Lower lobe of right lung (tissue), 2 donors: ENCODE measurements at regions not wholly inside any gene's neighbourhood (a gene's known extent, or its start where the extent isn't known, plus 50 kb on each side); places are given as distances from the start of the nearest gene placed in this dataset.
"Not testable (repeated sequence)": the region's sequence is repeated elsewhere in the genome, so short reads cannot be mapped to it uniquely, and the experiment has no call there.

Experiments used
- ATAC-seq, 2 donors: fragments of 200-7000 bp; cut with Tn5 transposase; one replicate each; pipeline ENCODE4 v1.9.1; 2020 to 2022; ENCODE audit warnings: mild to moderate bottlenecking in 2 of 2, moderate library complexity in 2 of 2
- DNase-seq: peaks from one replicate; pipeline ENCODE4 v3.0.0-alpha.2; 2020
- H3K27ac ChIP-seq: fragments of 200-600 bp; one replicate; pipeline ENCODE4 v1.8.0; 2022
- H3K27me3 ChIP-seq: fragments of 200-600 bp; one replicate; pipeline ENCODE4 v1.8.0; 2022; ENCODE audit warnings: low read depth
- H3K36me3 ChIP-seq: fragments of 200-600 bp; one replicate; pipeline ENCODE4 v1.8.0; 2022; ENCODE audit warnings: mild to moderate bottlenecking
- H3K4me1 ChIP-seq: fragments of 200-600 bp; one replicate; pipeline ENCODE4 v1.8.0; 2022
- H3K4me3 ChIP-seq: fragments of 200-600 bp; one replicate; pipeline ENCODE4 v1.8.0; 2022; ENCODE audit warnings: mild to moderate bottlenecking
- H3K9me3 ChIP-seq: fragments of 200-600 bp; one replicate; pipeline ENCODE4 v1.8.0; 2022
- intact Hi-C: fragments of 100-400 bp; cut with DNase I; formaldehyde crosslinking; loops from one replicate; pipeline ENCODE4 v1.11.0; 2022
- TF ChIP-seq, protein P1 (sequence below): fragments of 200-600 bp; IDR thresholded peaks from one replicate; pipeline ENCODE4 v1.8.0; 2022; ENCODE audit warnings: antibody characterized with exemption, mild to moderate bottlenecking
- donor health status: DM: no; HTN: yes; CAD: no; lungs with severe emphysema.

DNA sequence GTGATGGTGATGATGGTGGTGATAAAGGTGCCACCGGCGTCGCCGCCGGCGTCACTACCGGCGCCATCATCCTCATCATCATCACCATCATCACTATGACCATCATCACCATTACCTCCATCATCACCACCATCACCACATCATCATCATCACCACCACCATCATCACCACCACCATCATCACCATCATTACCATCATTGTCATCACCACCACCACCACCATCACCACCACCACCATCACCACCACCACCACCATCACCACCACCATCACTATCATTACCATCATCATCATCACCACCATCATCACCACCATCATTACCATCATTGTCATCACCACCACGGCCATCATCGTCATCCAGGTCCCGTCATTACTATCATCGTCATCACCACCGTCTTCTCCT is 179.7 kb downstream of the NPIPB11 start:
- Histone ChIP-seq H3K4me3 (no peak overlapping the region), H3K36me3 (no peaks in the 10 kb centered on the region), H3K27me3 (no peaks in the 10 kb centered on the region), H3K4me1 (no peaks in the 10 kb centered on the region), H3K9me3 (no peaks in the 10 kb centered on the region), H3K27ac (no peak overlapping the region)
- ATAC-seq: no peak
- TF ChIP-seq, protein P1, sequence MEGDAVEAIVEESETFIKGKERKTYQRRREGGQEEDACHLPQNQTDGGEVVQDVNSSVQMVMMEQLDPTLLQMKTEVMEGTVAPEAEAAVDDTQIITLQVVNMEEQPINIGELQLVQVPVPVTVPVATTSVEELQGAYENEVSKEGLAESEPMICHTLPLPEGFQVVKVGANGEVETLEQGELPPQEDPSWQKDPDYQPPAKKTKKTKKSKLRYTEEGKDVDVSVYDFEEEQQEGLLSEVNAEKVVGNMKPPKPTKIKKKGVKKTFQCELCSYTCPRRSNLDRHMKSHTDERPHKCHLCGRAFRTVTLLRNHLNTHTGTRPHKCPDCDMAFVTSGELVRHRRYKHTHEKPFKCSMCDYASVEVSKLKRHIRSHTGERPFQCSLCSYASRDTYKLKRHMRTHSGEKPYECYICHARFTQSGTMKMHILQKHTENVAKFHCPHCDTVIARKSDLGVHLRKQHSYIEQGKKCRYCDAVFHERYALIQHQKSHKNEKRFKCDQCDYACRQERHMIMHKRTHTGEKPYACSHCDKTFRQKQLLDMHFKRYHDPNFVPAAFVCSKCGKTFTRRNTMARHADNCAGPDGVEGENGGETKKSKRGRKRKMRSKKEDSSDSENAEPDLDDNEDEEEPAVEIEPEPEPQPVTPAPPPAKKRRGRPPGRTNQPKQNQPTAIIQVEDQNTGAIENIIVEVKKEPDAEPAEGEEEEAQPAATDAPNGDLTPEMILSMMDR: no peak
- intact Hi-C loops: no loop called here
- DNase-seq: no peak

DNA sequence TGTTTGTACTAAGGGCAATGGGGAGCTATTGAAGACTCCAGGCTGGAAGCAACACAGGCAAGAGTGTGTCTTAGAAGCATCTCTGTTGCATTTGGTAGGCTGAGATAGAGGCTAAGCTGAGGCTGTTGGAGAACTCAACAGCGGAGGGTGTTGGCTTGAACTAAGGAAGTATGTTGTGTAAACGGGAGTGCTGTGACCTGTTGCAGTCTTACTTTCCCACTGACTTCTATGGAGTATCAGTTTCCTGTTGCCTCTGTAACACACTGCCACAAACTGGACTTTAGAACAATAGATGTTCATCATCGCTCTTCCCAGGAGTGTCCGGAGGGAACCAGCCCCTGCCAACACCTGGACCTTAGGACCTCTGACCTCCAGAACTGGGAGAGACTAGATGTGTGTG is 181.8 kb downstream of the NPIPB11 start:
- H3K27me3 ChIP-seq, H3K4me3 ChIP-seq, DNase-seq, H3K36me3 ChIP-seq, H3K9me3 ChIP-seq, intact Hi-C loops, H3K27ac ChIP-seq, H3K4me1 ChIP-seq: not testable (repeated sequence)
- peak; percentile 24 to 55 for ATAC-seq

DNA sequence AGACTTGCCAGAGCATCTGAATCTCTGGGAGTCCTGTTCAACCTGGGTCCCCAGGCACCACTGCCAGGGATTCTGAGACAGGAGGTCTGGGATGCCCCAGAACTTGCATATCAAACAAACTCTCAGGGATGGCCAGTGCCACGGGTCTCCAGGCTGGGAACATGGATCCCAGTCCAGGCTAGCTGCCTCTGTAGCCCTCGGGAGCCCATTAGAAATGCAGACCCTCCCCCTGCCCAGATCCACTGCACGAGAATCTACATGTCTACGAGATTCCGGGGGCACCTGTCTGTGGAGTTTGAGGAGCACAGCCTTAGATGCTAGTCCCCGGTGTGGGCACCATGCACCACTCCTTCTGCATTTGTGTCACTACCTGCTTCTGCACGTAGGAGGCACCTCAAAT is 183.9 kb downstream of the NPIPB11 start:
- H3K9me3 ChIP-seq, intact Hi-C loops, H3K36me3 ChIP-seq, H3K4me1 ChIP-seq, H3K4me3 ChIP-seq, H3K27ac ChIP-seq, DNase-seq, H3K27me3 ChIP-seq, ATAC-seq: not testable (repeated sequence)

DNA sequence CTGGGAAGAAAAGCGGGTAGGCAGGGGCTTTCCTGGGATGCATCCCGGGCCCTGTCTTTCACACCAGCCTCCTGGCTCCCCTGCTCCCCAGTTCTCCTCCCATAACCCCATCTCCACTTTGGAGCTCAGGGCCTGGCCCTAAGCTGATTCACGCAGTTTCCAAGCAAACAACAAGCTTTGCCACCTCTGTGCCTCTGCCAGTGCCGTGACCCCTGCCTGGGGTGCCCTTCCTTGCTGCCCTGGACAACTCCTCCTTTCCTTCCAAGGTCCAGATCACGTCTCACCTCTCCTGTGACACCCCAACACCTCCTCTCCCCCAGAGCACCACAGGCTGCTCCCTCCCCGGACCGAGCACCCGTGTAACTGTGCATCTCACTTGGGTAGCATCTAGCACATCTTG is 184.5 kb downstream of the NPIPB11 start:
- H3K27ac ChIP-seq, ATAC-seq, H3K9me3 ChIP-seq, H3K27me3 ChIP-seq, DNase-seq, H3K4me1 ChIP-seq, H3K36me3 ChIP-seq, intact Hi-C loops, H3K4me3 ChIP-seq: not testable (repeated sequence)

DNA sequence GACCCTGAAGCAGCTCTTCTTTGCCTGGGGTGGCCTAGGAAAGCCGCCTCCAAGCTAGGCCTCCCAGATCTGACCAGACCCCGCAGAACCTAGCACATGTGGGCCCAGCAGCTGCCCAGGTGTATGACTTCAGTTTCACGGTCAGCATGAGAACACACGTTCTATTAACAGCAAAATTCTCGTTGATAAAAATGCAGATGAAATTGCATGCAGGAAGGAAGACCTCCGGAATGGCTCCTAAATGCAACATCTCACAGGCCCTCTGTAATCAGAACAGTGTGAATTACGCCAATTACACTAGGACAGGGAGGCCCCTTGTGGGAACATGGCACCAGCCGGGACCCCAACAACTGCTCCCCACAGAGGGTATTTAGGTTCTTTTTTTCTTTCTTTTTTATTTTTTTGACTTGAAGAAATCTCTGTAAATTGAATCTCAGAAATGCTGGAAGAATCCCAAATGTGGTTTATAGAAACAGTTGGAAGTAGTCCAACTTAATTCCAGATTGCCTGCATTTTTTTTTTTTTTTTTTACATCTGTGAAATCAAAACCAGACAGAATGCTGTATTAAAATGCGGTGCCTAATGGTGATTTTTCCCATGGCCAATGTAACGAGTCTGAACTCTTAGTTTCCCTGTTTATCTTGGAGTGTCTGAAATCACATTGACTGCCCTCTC is 185.1 kb downstream of the NPIPB11 start:
- H3K27ac ChIP-seq, H3K9me3 ChIP-seq, H3K36me3 ChIP-seq, H3K27me3 ChIP-seq, H3K4me1 ChIP-seq, H3K4me3 ChIP-seq, ATAC-seq, intact Hi-C loops, DNase-seq: not testable (repeated sequence)

DNA sequence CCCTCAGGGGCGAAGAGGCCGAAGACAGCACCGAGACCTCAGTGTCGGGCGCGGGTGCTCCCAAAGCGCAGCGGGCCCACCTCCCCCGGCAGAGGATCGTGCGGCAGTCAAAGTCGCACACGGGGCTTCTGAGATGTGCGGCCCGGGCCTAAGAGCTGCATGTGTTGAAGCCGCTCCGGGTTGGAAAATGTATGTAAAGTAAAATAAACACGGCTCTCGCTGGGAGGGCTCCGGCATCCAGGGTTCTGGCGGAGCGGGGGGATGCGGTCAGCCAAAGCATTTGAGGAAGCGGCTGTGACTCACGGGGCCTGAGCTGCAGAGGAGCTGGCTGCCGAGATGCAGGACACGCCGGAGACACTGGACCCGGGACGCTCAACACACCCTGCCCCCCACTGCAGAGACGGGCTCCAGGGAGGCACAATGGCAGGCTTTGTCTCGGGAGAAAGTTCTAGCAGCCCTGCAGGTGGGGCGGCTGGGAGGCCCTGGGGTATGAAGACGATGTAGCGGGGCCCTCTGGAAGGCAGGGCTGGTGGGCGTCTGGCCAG is 185.8 kb downstream of the NPIPB11 start:
- H3K4me1 ChIP-seq, intact Hi-C loops, H3K4me3 ChIP-seq, DNase-seq, H3K36me3 ChIP-seq, H3K27ac ChIP-seq, H3K9me3 ChIP-seq, H3K27me3 ChIP-seq: not testable (repeated sequence)
- peak; percentile 17 to 30 for ATAC-seq

DNA sequence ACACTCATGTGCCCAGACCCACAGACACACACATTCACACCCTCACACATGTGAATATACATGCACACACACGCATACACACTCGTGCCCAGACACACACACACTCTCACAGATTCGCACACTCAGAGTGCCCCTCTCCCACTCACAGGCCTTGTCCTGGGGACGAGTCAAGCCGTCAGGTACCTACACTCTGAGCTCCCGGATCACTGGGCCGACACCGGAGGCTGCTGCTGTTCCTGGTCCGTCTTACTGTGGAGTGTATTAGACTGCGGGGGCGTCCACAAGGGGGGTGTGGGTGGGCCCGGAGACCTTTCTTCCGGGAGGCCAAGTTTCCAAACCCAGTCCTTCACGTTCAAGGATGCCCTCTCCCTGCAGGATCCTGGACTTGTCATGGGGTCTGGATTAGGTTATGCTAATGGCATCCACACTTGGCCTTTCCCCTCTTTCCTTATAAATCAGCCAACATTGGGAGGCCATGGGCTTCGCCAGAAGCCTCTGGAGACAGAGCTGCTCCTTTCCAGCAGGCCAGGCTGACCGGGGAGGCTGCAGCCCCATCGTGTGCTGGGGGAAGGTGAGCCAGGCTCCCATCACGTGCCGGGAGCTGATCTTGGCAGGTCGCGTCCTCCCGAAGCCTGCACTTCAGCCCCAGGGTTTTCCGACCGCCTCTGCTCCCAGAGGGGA is 186.4 kb downstream of the NPIPB11 start:
- H3K27me3 ChIP-seq, H3K4me1 ChIP-seq, intact Hi-C loops, H3K36me3 ChIP-seq, H3K27ac ChIP-seq, H3K9me3 ChIP-seq, H3K4me3 ChIP-seq, DNase-seq: not testable (repeated sequence)
- peak in 1 of 2 donors; percentile 5 for ATAC-seq

DNA sequence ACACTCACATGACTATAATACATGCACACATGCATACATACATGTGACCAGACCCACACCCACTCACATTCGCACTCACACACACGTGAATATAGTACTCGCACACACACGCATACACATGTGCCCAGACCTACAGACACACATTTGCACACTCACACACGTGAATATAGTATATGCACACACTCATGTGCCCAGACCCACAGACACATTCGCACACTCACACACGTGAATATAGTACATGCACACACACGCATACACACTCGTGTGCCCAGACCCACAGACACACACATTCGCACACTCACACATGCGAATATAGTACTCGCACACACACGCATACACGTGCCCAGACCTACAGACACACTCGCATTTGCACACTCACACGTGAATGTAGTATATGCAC is 186.9 kb downstream of the NPIPB11 start:
- H3K27ac ChIP-seq, H3K27me3 ChIP-seq, intact Hi-C loops, H3K9me3 ChIP-seq, H3K4me1 ChIP-seq, DNase-seq, ATAC-seq, H3K36me3 ChIP-seq, H3K4me3 ChIP-seq: not testable (repeated sequence)

DNA sequence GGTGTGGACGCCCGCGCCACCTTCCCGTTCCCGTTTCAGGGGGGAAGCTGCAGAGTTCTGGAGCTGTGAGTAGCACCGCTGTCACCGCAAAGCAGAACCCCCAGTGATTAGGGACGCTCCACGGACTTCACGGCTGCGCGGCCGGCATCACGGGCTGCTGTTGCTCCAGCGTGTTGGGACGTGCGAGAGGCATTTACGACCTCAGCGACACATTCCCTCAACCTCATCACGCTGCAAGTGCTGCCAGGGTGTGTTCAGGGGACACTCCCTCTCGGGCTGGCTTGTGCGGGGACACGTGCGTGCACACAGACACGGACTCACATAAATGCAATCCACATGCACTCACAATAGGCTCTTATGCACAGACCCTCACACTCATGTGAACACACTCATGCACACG is 187.9 kb downstream of the NPIPB11 start:
- H3K27ac ChIP-seq, H3K4me3 ChIP-seq, H3K36me3 ChIP-seq, intact Hi-C loops, DNase-seq, ATAC-seq, H3K4me1 ChIP-seq, H3K9me3 ChIP-seq, H3K27me3 ChIP-seq: not testable (repeated sequence)

DNA sequence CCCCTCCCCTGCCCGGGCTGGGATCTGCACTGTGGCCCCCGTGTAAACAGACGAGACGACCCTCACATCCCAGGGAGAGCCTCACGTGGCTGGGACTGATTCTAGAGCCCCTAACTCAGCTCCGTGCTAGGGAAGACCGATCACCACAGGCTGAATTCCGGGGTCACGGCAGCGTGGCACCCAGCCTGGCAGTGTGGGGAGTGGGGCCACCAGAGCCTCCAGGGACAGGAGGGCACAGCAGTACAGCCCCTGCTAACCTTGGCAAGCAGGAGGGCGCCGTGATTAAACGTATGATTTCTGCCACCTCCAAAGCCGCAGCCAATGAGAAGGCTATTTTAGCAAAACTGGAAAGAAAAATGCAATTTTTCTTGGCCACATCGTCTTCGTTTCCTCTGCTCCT is 188.3 kb downstream of the NPIPB11 start:
- H3K27me3 ChIP-seq, ATAC-seq, H3K4me3 ChIP-seq, H3K9me3 ChIP-seq, intact Hi-C loops, DNase-seq, H3K4me1 ChIP-seq, H3K27ac ChIP-seq, H3K36me3 ChIP-seq: not testable (repeated sequence)

DNA sequence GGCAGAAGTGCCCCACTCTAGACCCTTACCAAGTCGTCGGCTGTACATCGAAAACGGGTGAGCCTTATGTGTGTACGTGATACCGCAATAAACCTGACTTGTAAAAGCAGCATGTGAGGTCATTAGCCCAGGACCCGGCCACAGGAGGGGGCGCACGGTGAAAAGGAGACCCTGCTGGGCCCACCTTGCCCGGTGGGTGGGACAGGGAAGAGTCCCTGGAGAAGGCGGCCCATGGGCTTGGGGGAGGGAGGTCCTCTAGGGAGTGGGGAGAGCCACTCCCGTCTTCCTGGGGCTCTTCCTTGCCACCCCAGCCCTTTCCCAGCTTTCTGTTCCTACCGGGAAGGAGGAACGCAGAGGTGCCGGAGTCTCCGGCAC is 188.8 kb downstream of the NPIPB11 start:
- H3K4me1 ChIP-seq, H3K4me3 ChIP-seq, H3K36me3 ChIP-seq, H3K9me3 ChIP-seq, ATAC-seq, intact Hi-C loops, H3K27me3 ChIP-seq, H3K27ac ChIP-seq, DNase-seq: not testable (repeated sequence)

DNA sequence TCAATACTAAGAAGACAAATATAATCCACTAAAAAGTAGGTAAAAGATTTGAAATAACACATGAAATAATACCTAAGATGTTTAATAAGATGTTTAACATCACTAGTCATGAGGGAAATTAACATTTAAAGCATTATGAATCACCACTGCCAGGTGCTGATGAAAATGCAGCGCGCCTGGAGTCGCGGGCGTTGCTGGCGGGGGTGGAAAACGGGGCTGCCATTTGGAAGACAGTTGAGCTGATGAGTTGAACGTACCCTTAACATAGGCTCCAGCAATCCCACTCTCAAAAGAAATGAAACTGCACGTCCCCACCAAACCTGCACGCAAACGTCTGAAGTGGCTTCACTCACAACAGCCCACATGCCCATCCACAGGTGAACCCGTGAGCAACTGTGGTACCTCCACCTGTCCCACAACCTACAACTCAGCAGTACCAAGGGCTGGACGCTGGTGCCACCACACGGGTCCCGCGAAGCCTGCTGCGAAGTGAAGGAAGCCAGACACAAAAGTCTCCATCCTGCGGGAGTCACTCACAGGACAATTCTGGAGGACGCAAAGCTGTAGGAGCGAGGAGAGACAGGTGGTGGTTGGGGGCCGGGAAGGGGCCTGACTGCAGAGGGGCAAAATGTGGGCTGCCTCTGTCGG is 189.3 kb downstream of the NPIPB11 start:
- H3K4me1 ChIP-seq, H3K4me3 ChIP-seq, H3K9me3 ChIP-seq, H3K36me3 ChIP-seq, H3K27me3 ChIP-seq, H3K27ac ChIP-seq, intact Hi-C loops, ATAC-seq, DNase-seq: not testable (repeated sequence)

DNA sequence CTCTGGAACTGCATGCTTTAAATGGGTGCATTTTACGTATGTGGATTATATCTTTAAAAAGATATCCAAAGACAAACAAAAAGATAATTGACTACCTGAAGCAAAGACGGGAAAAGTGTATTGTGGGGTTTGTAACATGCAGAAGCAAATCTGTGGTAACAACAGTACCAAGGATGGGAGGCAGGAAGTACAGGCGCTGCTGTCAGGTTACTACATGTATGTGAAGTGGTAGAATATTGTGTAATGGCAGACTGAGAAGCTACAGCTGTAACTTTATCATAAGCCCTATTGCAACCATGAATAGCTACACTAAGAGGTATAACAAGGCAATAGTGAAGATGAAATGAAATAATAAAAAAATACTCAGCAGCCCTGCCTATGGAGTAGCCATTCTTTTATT is 192.7 kb downstream of the NPIPB11 start:
- ATAC-seq, intact Hi-C loops, H3K9me3 ChIP-seq, H3K27me3 ChIP-seq, H3K4me1 ChIP-seq, H3K4me3 ChIP-seq, H3K27ac ChIP-seq, H3K36me3 ChIP-seq, DNase-seq: not testable (repeated sequence)
